Ovary (tissue), 7 donors: ENCODE measurements at regions not wholly inside any gene's neighbourhood (a gene's known extent, or its start where the extent isn't known, plus 50 kb on each side); places are given as distances from the start of the nearest gene placed in this dataset.

Experiments
- DNase-seq, 5 donors: peaks; one replicate each; pipeline ENCODE4 v3.0.0-alpha.2; 2019 to 2020
- H3K27ac ChIP-seq, 2 donors: fragments of 200-600 bp; one replicate each; pipeline versions ENCODE4 v1.5.1 to v1.8.0; 2019 to 2022
- H3K27me3 ChIP-seq: fragments of 200-600 bp; one replicate; pipeline ENCODE4 v1.8.0; 2022
- H3K36me3 ChIP-seq: fragments of 200-600 bp; sonication (generic); one replicate; pipeline ENCODE4 v1.5.1; 2019
- H3K4me1 ChIP-seq: one replicate; pipeline ENCODE4 v1.8.1; 2013; ENCODE audit warnings: mild to moderate bottlenecking, moderate library complexity; ENCODE audit not compliant: insufficient read depth
- H3K4me3 ChIP-seq: fragments of 200-600 bp; sonication (generic); one replicate; pipeline ENCODE4 v1.5.1; 2017
- H3K9me3 ChIP-seq, 2 donors: fragments of 200-600 bp in 1 of 2; sonication (generic) in 1 of 2; one replicate each; pipeline versions ENCODE4 v1.5.1 to v1.8.1; 2013 to 2019; ENCODE audit warnings: mild to moderate bottlenecking in 1 of 2, moderate library complexity in 1 of 2
- CTCF ChIP-seq, 3 donors: fragments of 450-650 bp in 2 of 3; fragments of 200-600 bp in 1 of 3; IDR thresholded peaks; one replicate each; pipeline versions ENCODE4 v1.5.1 to v1.8.0; 2016 to 2022; ENCODE audit warnings: antibody characterized with exemption in 3 of 3, mild to moderate bottlenecking in 1 of 3
- EP300 ChIP-seq: sonication (generic); formaldehyde crosslinking; IDR thresholded peaks from one replicate; pipeline ENCODE4 v1.6.1; 2017; ENCODE audit warnings: antibody characterized with exemption
- POLR2A ChIP-seq: fragments of 450-650 bp; IDR thresholded peaks from one replicate; pipeline ENCODE4 v1.6.1; 2017; ENCODE audit warnings: antibody characterized with exemption, mild to moderate bottlenecking, moderate library complexity
- WGBS, 3 donors: extraction: QIAGEN DNeasy Blood & Tissue Kit in 1 of 3; methylation state at CpG; one replicate each; pipeline versions ENCODE4 v1.1.5 to v1.1.7; 2013 to 2017; 5-methylcytosine and 5-hydroxymethylcytosine counted together
- intact Hi-C, 4 donors: fragments of 100-400 bp; cut with DNase I; formaldehyde crosslinking; loops; one replicate each; pipeline versions ENCODE4 v1.11.0 to v1.15.1; 2022 to 2023
- donor health status: DM: no; HTN: no; CAD: no; lungs with moderate emphysema.
- donor health status: DM: no; HTN: no; CAD: no.
- donor health status: Bipolar disorder and iron deficiency.
- donor health status: DM: no; HTN: no; CAD: no.
- donor health status: DM: yes; HTN: yes; CAD: no.

- Histone ChIP-seq H3K4me1 (no peaks in the 10 kb centered on the region), H3K27me3 (no peaks in the 10 kb centered on the region), H3K4me3 (no peak overlapping the region), H3K36me3 (no peaks in the 10 kb centered on the region), H3K9me3 (no peaks in the 10 kb centered on the region), H3K27ac (no peak overlapping the region)
- intact Hi-C loops, result no loop called here
- TF ChIP-seq POLR2A, result no peak
- no peak for TF ChIP-seq CTCF (IDR thresholded peaks at IDR 0.05)
- no peak for TF ChIP-seq EP300
- WGBS, 3 donors, result 0 to 5% (median 3%) methylated on average over 3 of the region's 3 CpGs
- no peak for DNase-seq
Measured at GRCh38 chr6:98650941-98651340, 183.4 kb upstream of the POU3F2 start.

DNA sequence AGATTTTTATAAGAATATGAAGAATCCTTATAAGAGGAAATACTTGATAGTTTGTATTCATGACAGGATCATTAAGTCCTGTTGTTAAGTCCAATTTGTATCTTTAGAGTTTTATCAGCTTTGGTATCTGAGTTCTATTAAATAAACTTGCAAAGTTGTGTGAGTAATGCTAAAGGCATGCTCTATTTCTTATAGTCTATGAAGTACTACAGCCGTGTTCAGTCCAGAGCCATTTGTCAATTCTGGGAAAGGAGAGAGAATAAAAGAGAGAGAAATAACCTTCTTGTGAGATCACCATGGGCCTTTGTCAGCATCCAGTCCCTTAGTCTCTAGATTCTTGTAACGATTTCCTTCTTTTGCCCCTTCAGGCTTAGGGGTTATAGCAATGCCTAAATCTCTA, 181.2 kb upstream of the POU3F2 start:
- Histone ChIP-seq H3K36me3 (no peaks in the 10 kb centered on the region), H3K4me3 (no peak overlapping the region), H3K27me3 (no peaks in the 10 kb centered on the region), H3K27ac (no peak overlapping the region), H3K9me3 (no peaks in the 10 kb centered on the region), H3K4me1 (no peaks in the 10 kb centered on the region)
- WGBS, 3 donors, result 30 to 58% (median 37%) methylated on average over 2 of the region's 2 CpGs
- DNase-seq, result no peak
- intact Hi-C loops, result no loop called here
- no peak for TF ChIP-seq POLR2A

GRCh38 chr6:98657764-98658163, 176.6 kb upstream of the POU3F2 start:
- TF ChIP-seq EP300 (no peak), POLR2A (no peak), CTCF (IDR thresholded peaks at IDR 0.05) (no peak)
- Histone ChIP-seq H3K9me3 (no peaks in the 10 kb centered on the region), H3K36me3 (no peaks in the 10 kb centered on the region), H3K4me3 (no peak overlapping the region), H3K4me1 (no peaks in the 10 kb centered on the region), H3K27ac (no peak overlapping the region), H3K27me3 (no peaks in the 10 kb centered on the region)
- intact Hi-C loops, result no loop called here
- DNase-seq, result no peak
- 33 to 42% (median 35%) methylated on average over 5 of the region's 5 CpGs for WGBS, 3 donors

- TF ChIP-seq CTCF (IDR thresholded peaks at IDR 0.05) (no peak), EP300 (no peak), POLR2A (no peak)
- Histone ChIP-seq H3K4me1 (no peaks in the 10 kb centered on the region), H3K27ac (no peak overlapping the region), H3K4me3 (no peak overlapping the region), H3K36me3 (no peaks in the 10 kb centered on the region), H3K27me3 (no peaks in the 10 kb centered on the region), H3K9me3 (no peaks in the 10 kb centered on the region)
- intact Hi-C loops, result no loop called here
- no peak for DNase-seq
Measured at GRCh38 chr6:98669371-98669770, 165.0 kb upstream of the POU3F2 start.

DNA sequence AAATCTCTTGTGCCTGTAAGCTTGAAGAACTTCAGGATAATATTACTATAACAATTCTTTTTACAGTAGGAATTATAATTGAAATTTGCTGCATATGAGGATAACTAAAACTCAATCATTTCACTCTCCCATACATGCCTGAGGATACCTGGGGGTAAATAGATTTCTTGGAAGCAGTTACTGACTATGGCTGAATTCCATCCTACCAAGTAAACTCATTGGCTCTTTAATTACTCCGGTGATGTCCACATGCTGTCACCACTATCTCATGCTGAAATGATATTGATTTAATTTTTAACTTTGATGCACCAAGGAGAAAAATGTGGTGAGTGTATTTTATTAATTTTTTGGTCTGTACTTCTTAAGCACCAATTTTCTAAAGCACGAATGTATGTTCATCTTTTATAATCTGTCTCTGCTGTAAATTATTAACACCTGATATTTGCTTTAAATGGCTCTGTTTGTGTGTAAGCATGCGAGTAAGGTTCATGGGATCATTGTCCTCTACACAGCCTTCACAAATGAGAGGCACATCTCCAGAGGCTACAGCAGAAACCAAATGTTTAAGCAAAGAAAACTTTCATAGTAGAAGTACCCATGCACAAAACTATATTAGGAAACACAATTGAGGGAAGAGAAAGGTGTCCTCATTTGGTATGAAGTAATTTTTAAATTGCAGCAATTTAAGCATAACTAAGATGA, 164.2 kb upstream of the POU3F2 start:
- 64 to 80% (median 77%) methylated on average over 3 of the region's 3 CpGs for WGBS, 3 donors
- Histone ChIP-seq H3K4me1 (no peaks in the 10 kb centered on the region), H3K4me3 (no peak overlapping the region), H3K9me3 (no peaks in the 10 kb centered on the region), H3K36me3 (no peaks in the 10 kb centered on the region), H3K27ac (no peak overlapping the region), H3K27me3 (no peaks in the 10 kb centered on the region)
- intact Hi-C loops, result no loop called here
- DNase-seq, result no peak
- no peak for TF ChIP-seq EP300
- TF ChIP-seq POLR2A, result no peak
- no peak for TF ChIP-seq CTCF (IDR thresholded peaks at IDR 0.05)
